GM21447 (cell line): ENCODE measurements at regions not wholly inside any gene's neighbourhood (a gene's known extent, or its start where the extent isn't known, plus 50 kb on each side); places are given as distances from the start of the nearest gene placed in this dataset.

Source experiments
- ATAC-seq: cut with Tn5 transposase; IDR thresholded peaks from one replicate; pipeline ENCODE4 v1.9.1; 2021; ENCODE audit not compliant: unreplicated experiment

GRCh38 chr6:68400396-68400795 is 234.7 kb upstream of the ADGRB3 start:
- no peak for ATAC-seq

GRCh38 chr6:68391953-68392352 is 243.1 kb upstream of the ADGRB3 start:
- ATAC-seq: no peak

- no peak for ATAC-seq
Observed at GRCh38 chr6:68372991-68373390, 262.1 kb upstream of the ADGRB3 start.

- ATAC-seq: no peak
Observed at GRCh38 chr6:68368845-68369244, 266.2 kb upstream of the ADGRB3 start.

GRCh38 chr6:68364271-68364805 is 270.7 kb upstream of the ADGRB3 start:
- ATAC-seq: no peak

- no peak for ATAC-seq
Observed at GRCh38 chr6:68343901-68344300, 291.2 kb upstream of the ADGRB3 start.

GRCh38 chr6:68342286-68342685 is 292.8 kb upstream of the ADGRB3 start:
- no peak for ATAC-seq

- ATAC-seq: no peak
Observed at GRCh38 chr6:68339488-68340131, 295.5 kb upstream of the ADGRB3 start.

GRCh38 chr6:68333442-68333841 is 301.6 kb upstream of the ADGRB3 start:
- no peak for ATAC-seq

GRCh38 chr6:68328156-68328555 is 306.9 kb upstream of the ADGRB3 start:
- ATAC-seq: no peak

GRCh38 chr6:68326762-68327161 is 308.3 kb upstream of the ADGRB3 start:
- no peak for ATAC-seq

GRCh38 chr6:68317366-68317765 is 317.7 kb upstream of the ADGRB3 start:
- no peak for ATAC-seq

- no peak for ATAC-seq
Observed at GRCh38 chr6:68313911-68314310, 321.2 kb upstream of the ADGRB3 start.

- ATAC-seq: no peak
Observed at GRCh38 chr6:68307301-68307700, 327.8 kb upstream of the ADGRB3 start.

- no peak for ATAC-seq
Observed at GRCh38 chr6:68296126-68296525, 339.0 kb upstream of the ADGRB3 start.

- ATAC-seq: no peak
Observed at GRCh38 chr6:68282646-68283045, 352.4 kb upstream of the ADGRB3 start.

- no peak for ATAC-seq
Observed at GRCh38 chr6:68279793-68280557, 355.1 kb upstream of the ADGRB3 start.

- ATAC-seq: no peak
Observed at GRCh38 chr6:68273297-68273696, 361.8 kb upstream of the ADGRB3 start.

- no peak for ATAC-seq
Observed at GRCh38 chr6:68256391-68256790, 378.7 kb upstream of the ADGRB3 start.

GRCh38 chr6:68252632-68253031 is 382.4 kb upstream of the ADGRB3 start:
- no peak for ATAC-seq

GRCh38 chr6:68247782-68248181 is 387.3 kb upstream of the ADGRB3 start:
- no peak for ATAC-seq

- ATAC-seq: no peak
Observed at GRCh38 chr6:68240726-68241125, 394.4 kb upstream of the ADGRB3 start.
